H4 (cell line): ENCODE measurements at regions not wholly inside any gene's neighbourhood (a gene's known extent, or its start where the extent isn't known, plus 50 kb on each side); places are given as distances from the start of the nearest gene placed in this dataset.
"Not testable (repeated sequence)": the region's sequence is repeated elsewhere in the genome, so short reads cannot be mapped to it uniquely, and the experiment has no call there.

Experiments
- DNase-seq: peaks from one replicate; pipeline ENCODE4 v3.0.0-alpha.2; 2015; ENCODE audit warnings: low spot score

DNA sequence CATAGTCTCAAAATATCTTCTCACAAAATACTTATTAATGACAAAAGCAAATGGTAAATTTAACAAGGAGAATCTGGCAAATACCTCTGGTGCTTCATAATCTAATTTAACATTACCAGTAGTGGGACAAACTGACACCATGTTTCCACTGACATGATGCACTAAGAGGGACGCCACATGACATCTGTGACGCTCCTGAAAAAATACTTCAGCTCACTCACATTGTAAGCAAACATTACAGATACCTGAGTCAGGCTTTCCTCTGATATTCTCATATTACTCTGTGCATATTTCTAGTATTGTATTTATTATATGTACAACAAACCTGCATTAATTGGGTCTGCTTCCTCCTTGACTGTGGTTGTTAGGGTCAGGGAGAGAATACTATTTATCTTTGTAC, 56.7 kb upstream of the OSMR start:
- DNase-seq: no peak

DNA sequence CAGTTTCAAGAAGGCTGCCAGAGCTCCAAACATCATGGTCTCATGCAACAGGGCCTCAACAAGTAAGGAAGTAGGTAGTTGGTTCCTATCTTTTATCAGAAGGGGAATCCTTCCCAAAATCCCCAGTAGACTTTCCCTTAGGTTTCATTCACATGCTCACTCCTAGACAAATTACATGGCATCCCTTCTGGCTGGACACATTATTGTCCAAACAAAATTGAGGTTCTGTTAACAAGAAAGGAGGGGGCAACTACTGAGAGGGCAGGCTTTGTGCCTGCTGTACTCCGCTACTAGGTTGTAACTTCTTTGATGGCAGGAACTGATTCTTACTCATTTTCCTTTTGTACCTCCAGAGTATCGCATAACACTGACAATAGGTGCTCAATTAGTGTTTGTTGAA, 56.0 kb upstream of the OSMR start:
- no peak for DNase-seq

DNA sequence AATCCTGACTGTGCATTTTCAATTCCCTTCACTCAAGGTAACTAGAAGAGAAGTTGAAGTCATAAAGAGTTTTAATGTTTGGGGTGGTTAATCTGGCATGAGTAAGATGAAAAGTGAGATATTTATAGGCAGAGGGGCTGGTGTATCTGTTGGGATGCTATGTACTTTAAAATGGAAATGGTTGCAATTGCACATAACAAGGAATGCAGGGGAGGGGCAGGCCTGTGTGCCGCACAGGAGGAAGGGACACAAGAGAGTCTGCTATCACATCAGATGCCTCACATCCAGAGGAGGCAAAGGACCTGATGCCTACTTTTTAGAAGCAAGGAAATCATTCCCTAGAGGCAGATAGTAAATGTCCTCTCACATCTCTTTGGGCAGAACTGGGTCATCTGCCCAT, 55.5 kb upstream of the OSMR start:
- DNase-seq: no peak

DNA sequence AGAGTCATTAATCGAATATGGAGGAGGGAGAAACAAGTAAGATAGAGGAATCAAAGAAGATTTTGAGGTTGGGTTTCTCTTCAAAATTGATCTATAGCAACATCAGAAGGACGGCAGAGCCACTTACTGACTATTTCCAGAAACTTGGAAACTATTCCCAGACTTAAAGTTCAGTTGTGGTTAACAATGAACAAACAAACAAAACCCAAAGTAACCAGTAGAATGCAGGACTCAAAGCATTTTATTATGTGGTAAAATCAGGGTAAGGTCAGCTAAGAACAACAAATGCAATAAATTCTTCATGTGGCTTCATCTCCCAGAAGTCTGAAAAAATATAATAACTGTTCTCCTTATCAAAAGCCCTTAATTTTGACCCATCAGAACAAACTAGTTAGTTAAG, 54.9 kb upstream of the OSMR start:
- DNase-seq: peak; percentile 74

DNA sequence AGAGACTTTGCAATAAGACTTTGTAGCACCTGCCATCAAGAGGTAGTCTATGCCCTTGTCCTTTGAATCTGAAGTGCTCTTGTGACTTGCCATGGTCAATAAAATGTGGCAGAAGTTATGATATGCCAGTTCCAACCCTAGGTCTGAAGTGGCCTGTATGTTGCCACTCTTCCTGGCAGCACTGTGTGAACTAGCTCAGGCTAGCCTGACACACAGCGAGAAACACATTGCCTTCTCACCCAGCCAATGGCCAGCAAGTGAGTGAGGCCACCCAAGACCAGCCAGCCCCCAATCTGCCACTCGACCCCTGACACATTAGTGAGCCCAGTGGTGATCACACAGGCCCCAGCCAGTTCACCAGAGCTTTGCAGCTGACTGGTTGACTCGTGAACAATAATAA, 52.7 kb upstream of the OSMR start:
- no peak for DNase-seq

DNA sequence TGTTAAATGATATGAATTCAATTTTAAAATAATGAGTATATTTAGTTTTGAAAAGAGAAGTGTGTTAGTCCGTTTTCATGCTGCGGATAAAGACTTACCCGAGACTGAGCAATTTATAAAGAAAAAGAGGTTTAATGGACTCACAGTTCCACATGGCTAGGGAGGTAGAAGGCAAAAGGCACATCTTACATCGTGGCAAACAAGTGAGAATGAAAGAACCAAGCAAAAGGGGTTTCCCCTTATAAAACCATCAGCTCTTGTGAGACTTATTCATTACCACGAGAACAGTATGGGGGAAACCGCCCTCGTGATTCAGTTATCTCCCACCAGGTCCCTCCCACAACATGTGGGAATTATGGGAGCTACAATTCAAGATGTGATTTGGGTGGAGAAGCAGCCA, 51.8 kb upstream of the OSMR start:
- DNase-seq: not testable (repeated sequence)

DNA sequence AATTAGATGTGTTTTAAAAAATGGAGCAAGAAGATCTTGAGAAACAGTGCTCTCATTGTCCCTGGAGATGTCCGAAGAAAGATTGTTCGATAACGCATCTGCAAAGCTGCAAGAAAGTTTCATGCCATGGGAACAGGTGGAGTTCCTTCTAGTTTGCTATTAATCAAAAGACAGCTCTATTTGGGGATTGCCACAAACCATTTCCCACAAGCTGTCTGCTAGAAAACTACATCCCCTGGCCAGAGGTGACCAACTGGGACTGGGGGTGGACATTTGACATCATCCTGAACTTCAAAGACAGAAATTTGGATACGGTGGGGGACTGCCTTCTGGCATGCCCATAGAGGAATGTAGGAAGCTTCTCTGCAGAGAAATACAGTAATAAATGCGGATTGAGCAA, 50.8 kb upstream of the OSMR start:
- no peak for DNase-seq

DNA sequence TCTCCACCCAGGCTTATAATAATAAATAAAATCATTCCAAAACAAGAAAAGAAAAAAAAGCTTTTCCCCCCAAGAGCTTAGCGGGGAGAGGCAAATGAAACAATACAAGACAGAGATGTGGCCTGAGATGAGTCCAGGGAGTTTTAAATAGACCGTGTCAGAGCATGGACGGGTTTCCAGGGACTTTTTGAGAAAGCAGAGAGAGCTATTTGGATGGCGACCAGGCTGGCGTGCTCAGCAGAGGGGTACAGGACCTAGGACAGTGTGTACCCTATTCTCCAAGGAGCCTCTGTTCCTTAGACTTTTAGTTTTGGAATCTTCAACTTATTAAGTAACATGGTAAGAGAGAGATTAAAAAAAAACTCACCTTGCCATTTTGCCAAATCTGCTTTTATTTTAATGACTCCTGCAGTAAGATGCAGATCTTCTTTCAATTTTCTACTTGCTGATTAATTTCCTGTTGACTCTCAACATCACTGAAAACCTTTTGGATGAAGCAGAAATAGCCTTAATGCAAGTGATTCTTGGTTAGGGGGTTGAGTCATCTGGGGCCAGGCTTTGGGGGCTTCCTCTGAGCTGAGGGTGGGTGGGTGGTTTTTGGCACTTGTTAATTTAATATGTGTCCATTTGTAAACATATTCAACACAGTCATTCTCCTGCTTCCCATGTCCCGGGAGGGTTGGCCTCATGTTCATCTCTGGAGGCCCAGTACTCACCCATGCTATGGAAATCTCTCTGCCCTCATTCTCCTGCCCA, 49.6 kb upstream of the OSMR start:
- no peak for DNase-seq
